GM12878 (cell line): ENCODE measurements at regions not wholly inside any gene's neighbourhood (a gene's known extent, or its start where the extent isn't known, plus 50 kb on each side); places are given as distances from the start of the nearest gene placed in this dataset.
"Not testable (repeated sequence)": the region's sequence is repeated elsewhere in the genome, so short reads cannot be mapped to it uniquely, and the experiment has no call there.

Source experiments
- ATAC-seq: fragments of 200-7000 bp; cut with Tn5 transposase; 3 replicates; pipeline ENCODE4 v1.9.1; 2020; ENCODE audit warnings: mild to moderate bottlenecking, moderate library complexity
- BruUV-seq: library from RNA; stranded (reverse); fragments of 400-500 nt; replicated peaks from 2 replicates; lab custom pipeline; 2021; lab: Mats Ljungman, UMichigan
- CTCF ChIA-PET: fragments of 300-600 bp; sonication (Branson Sonifier 250); formaldehyde crosslinking; extraction: SDS; loops from one replicate; lab custom pipeline; 2021; ENCODE audit warnings: inconsistent platforms; lab: Yijun Ruan, JAX
- POLR2A ChIA-PET: fragments of 350-600 bp; formaldehyde crosslinking; extraction: SDS; loops from one replicate; lab custom pipeline; 2021; ENCODE audit warnings: inconsistent platforms; lab: Charles Lee
- RAD21 ChIA-PET: fragments of 300-600 bp; sonication (Branson Sonifier 250); formaldehyde crosslinking; loops from one replicate; lab custom pipeline; 2023; ENCODE audit warnings: antibody characterized with exemption; ENCODE audit not compliant: unreplicated experiment; lab: Charles Lee
- SMC1A ChIA-PET: fragments of 300-600 bp; sonication (Branson Sonifier 250); formaldehyde crosslinking; loops from one replicate; lab custom pipeline; 2023; ENCODE audit not compliant: unreplicated experiment, uncharacterized antibody; lab: Charles Lee
- DNase-seq: peaks from one replicate; pipeline ENCODE4 v3.0.0-alpha.2; 2011; ENCODE audit warnings: low read depth, low spot score
- FAIRE-seq: peaks from 3 replicates; lab custom pipeline; 2011; peaks lifted over from hg19 to GRCh38; lab: Jason Lieb, UNC
- H2AFZ ChIP-seq: 2 replicates; pipeline ENCODE4 v1.6.0; 2011; ENCODE audit warnings: low read depth, low read length, control low read depth; ENCODE audit not compliant: control insufficient read depth
- H3K27ac ChIP-seq: 2 replicates; pipeline ENCODE4 v1.5.1; 2011; ENCODE audit warnings: control low read depth; ENCODE audit not compliant: control insufficient read depth, insufficient read depth
- H3K27me3 ChIP-seq, 2 experiments: replicated peaks in 1 of 2; 2 replicates each; pipeline versions ENCODE4 v1.6.0 to v1.6.1; 2011; ENCODE audit warnings: low read length in 1 of 2; ENCODE audit not compliant: control insufficient read depth in 2 of 2, insufficient read depth in 2 of 2
- H3K36me3 ChIP-seq, 2 experiments: 2 replicates each; pipeline ENCODE4 v1.5.1; 2011; ENCODE audit warnings: low read length in 1 of 2; ENCODE audit not compliant: control insufficient read depth in 2 of 2, insufficient read depth in 2 of 2
- H3K4me1 ChIP-seq: 2 replicates; pipeline ENCODE4 v1.6.1; 2011; ENCODE audit warnings: mild to moderate bottlenecking, low read length, moderate library complexity, mixed read lengths; ENCODE audit not compliant: control insufficient read depth, insufficient read depth
- H3K4me2 ChIP-seq: 2 replicates; pipeline ENCODE4 v1.6.0; 2011; ENCODE audit warnings: control low read depth; ENCODE audit not compliant: control insufficient read depth, insufficient read depth
- H3K4me3 ChIP-seq: fragments of 200-600 bp; sonication (generic); 2 replicates; pipeline ENCODE4 v1.5.1; 2016
- H3K79me2 ChIP-seq: 2 replicates; pipeline ENCODE4 v1.6.0; 2011; ENCODE audit warnings: low read length; ENCODE audit not compliant: control insufficient read depth, insufficient read depth
- H3K9ac ChIP-seq: 2 replicates; pipeline ENCODE4 v1.8.0; 2011; ENCODE audit warnings: low read length, control low read depth, mixed read lengths; ENCODE audit not compliant: control insufficient read depth, insufficient read depth
- H3K9me3 ChIP-seq: replicated peaks from 3 replicates; pipeline ENCODE4 v1.5.1; 2011; ENCODE audit warnings: mild to moderate bottlenecking, low read length; ENCODE audit not compliant: control insufficient read depth, insufficient read depth
- H4K20me1 ChIP-seq: 2 replicates; pipeline ENCODE4 v1.6.0; 2011; ENCODE audit not compliant: control insufficient read depth, insufficient read depth
- CTCF ChIP-seq, 3 experiments: IDR thresholded peaks in 2 of 3; conservative IDR thresholded peaks in 1 of 3; 2 replicates each; pipeline ENCODE4 v1.5.1; 2011; ENCODE audit warnings: low read depth in 3 of 3, low read length in 3 of 3, mild to moderate bottlenecking in 3 of 3, control low read depth in 2 of 3, moderate library complexity in 2 of 3, inconsistent platforms in 1 of 3, mixed read lengths in 1 of 3; ENCODE audit not compliant: control insufficient read depth in 2 of 3, insufficient read depth in 1 of 3; ENCODE audit errors: extremely low read depth in 1 of 3
- HDAC2 ChIP-seq: fragments of 200-600 bp; sonication (generic); IDR thresholded peaks from 2 replicates; pipeline ENCODE4 v1.6.1; 2017
- KLF5 ChIP-seq: fragments of 450-650 bp; IDR thresholded peaks from 2 replicates; pipeline ENCODE4 v1.6.1; 2014; ENCODE audit warnings: mild to moderate bottlenecking; ENCODE audit not compliant: partially characterized antibody
- NR2F1 ChIP-seq: fragments of 450-650 bp; conservative IDR thresholded peaks from 2 replicates; pipeline ENCODE4 v1.6.1; 2017; ENCODE audit warnings: mild to moderate bottlenecking
- POLR2AphosphoS5 ChIP-seq: IDR thresholded peaks from 2 replicates; pipeline ENCODE4 v1.6.1; 2011; ENCODE audit warnings: mild to moderate bottlenecking, low read length, inconsistent platforms
- POU2F2 ChIP-seq: IDR thresholded peaks from 3 replicates; pipeline ENCODE4 v1.6.1; 2011; ENCODE audit warnings: low read depth, mild to moderate bottlenecking, low read length, borderline replicate concordance
- TAF1 ChIP-seq: IDR thresholded peaks from 2 replicates; pipeline ENCODE4 v1.6.1; 2011; ENCODE audit warnings: mild to moderate bottlenecking, low read depth, low read length, borderline replicate concordance
- ZNF217 ChIP-seq: fragments of 450-650 bp; IDR thresholded peaks from 2 replicates; pipeline ENCODE4 v1.6.1; 2017; ENCODE audit warnings: antibody characterized with exemption, mild to moderate bottlenecking
- WGBS: methylation state at CpG from one replicate; pipeline ENCODE4 v1.1.6; 2016; ENCODE audit warnings: low lambda C conversion rate; ENCODE audit not compliant: insufficient replicate concordance, insufficient coverage; ENCODE audit errors: missing lambda C conversion rate; 5-methylcytosine and 5-hydroxymethylcytosine counted together
- in situ Hi-C: fragments of 300-500 bp; cut with MboI; formaldehyde crosslinking; loops from 9 replicates; pipeline ENCODE4 v1.14.3; 2018; ENCODE audit warnings: mixed read lengths
- intact Hi-C: fragments of 100-400 bp; cut with micrococcal nuclease; formaldehyde crosslinking; loops from one replicate; pipeline ENCODE4 v1.14.2; 2022; ENCODE audit not compliant: unreplicated experiment
- TF ChIP-seq, protein P1 (sequence below): fragments of 450-650 bp; formaldehyde crosslinking; IDR thresholded peaks from 2 replicates; pipeline ENCODE4 v1.4.0; 2020; ENCODE audit warnings: mild to moderate bottlenecking, moderate library complexity

GRCh38 chr12:33945438-33945784 lies 76.9 kb upstream of the ALG10 start:
- no peak overlapping the region for H3K27ac ChIP-seq
- ChIA-PET POLR2A (no interaction called here), SMC1A (no interaction called here), CTCF (interaction anchor here (0.6 kb wide), 1 partner anchor 21 kb away, joined by 3 read pairs; no protein-coding TSS in a partner anchor), RAD21 (no interaction called here)
- no peak overlapping the region for H3K4me3 ChIP-seq
- in situ Hi-C loops = no loop called here
- no peaks in the 10 kb centered on the region for H3K27me3 ChIP-seq
- H3K36me3 ChIP-seq = no peaks in the 10 kb centered on the region
- DNase-seq (no peak), ATAC-seq (no peak), FAIRE-seq (no peak)
- TF ChIP-seq CTCF (IDR thresholded peaks at IDR 0.05 in 2 of 3, conservative IDR thresholded peaks at IDR 0.05 in 1 of 3; ENCODE audit: control insufficient read depth in 2 of 3, extremely low read depth in 1 of 3, insufficient read depth in 1 of 3, low read depth in 3 of 3, low read length in 3 of 3) (no peak), HDAC2 (no peak), POLR2AphosphoS5 (no peak), TAF1 (no peak), ZNF217 (no peak), NR2F1 (no peak), KLF5 (no peak), POU2F2 (no peak)
- TF ChIP-seq, protein P1, sequence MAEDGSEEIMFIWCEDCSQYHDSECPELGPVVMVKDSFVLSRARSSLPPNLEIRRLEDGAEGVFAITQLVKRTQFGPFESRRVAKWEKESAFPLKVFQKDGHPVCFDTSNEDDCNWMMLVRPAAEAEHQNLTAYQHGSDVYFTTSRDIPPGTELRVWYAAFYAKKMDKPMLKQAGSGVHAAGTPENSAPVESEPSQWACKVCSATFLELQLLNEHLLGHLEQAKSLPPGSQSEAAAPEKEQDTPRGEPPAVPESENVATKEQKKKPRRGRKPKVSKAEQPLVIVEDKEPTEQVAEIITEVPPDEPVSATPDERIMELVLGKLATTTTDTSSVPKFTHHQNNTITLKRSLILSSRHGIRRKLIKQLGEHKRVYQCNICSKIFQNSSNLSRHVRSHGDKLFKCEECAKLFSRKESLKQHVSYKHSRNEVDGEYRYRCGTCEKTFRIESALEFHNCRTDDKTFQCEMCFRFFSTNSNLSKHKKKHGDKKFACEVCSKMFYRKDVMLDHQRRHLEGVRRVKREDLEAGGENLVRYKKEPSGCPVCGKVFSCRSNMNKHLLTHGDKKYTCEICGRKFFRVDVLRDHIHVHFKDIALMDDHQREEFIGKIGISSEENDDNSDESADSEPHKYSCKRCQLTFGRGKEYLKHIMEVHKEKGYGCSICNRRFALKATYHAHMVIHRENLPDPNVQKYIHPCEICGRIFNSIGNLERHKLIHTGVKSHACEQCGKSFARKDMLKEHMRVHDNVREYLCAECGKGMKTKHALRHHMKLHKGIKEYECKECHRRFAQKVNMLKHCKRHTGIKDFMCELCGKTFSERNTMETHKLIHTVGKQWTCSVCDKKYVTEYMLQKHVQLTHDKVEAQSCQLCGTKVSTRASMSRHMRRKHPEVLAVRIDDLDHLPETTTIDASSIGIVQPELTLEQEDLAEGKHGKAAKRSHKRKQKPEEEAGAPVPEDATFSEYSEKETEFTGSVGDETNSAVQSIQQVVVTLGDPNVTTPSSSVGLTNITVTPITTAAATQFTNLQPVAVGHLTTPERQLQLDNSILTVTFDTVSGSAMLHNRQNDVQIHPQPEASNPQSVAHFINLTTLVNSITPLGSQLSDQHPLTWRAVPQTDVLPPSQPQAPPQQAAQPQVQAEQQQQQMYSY (CRISPR knock-in tag) = no peak
- BruUV-seq = no TSS peak
- H3K4me1 ChIP-seq = no peaks in the 10 kb centered on the region
- H3K4me2 ChIP-seq = no peak overlapping the region
- H3K9me3 ChIP-seq = no peaks in the 10 kb centered on the region
- H2AFZ ChIP-seq = no peak overlapping the region
- no peaks in the 10 kb centered on the region for H3K79me2 ChIP-seq
- no peak overlapping the region for H3K9ac ChIP-seq
- intact Hi-C loops = no loop called here
- H4K20me1 ChIP-seq = no peaks in the 10 kb centered on the region
- 35% methylated on average over 5 of the region's 6 CpGs for WGBS

- ATAC-seq, H3K9ac ChIP-seq, H3K4me3 ChIP-seq, H3K36me3 ChIP-seq, H4K20me1 ChIP-seq, in situ Hi-C loops, RAD21 ChIA-PET, H2AFZ ChIP-seq, CTCF ChIA-PET, H3K4me1 ChIP-seq, SMC1A ChIA-PET, H3K27me3 ChIP-seq, DNase-seq, H3K9me3 ChIP-seq, FAIRE-seq, H3K27ac ChIP-seq, H3K79me2 ChIP-seq, intact Hi-C loops, H3K4me2 ChIP-seq, BruUV-seq, POLR2A ChIA-PET: not testable (repeated sequence)
- 50% methylated on average over 7 of the region's 7 CpGs for WGBS
Observed at GRCh38 chr12:33966219-33966618, 56.1 kb upstream of the ALG10 start.
